ENCODE measurements at regions not wholly inside any gene's neighbourhood (a gene's known extent, or its start where the extent isn't known, plus 50 kb on each side); places are given as distances from the start of the nearest gene placed in this dataset.

DNA sequence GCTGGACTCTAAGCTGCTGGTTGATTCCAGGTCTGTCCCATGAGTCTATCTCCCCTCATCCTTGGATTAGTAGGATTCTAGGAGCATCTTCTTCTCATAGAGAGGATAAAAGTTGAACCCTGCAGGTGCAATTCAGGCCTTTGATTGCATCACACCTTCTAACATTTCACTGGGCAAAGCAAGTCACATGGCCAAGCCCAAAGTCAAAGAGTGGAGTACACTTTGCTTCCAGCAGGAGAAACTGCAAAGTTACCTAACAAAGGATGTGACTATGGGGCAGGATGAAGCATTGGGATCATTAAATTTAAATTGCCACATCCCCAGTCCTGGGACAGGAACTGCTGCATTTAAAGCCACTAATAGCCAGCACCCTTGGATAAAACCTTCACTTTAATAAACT, 51.0 kb upstream of the EGFLAM start:
- DNase-seq, result no peak

DNA sequence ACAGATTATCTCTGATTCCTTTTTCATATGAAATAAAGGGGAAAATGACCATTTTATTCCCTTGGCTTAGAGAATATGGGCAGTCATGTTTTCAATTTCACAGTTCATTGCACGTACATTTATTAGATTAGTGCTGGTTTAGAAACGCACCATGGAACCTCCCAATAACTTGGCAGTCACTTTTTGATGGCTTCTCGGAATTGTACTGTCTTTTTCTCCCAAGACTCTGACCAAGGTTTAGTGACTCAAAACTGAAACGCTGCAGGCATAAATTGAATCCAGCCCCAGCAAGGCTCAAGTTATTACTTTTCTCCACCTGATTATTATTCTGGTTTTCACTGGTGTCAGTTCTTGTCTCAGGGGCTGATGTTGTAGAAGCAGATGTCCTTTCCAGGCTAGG, 55.6 kb upstream of the EGFLAM start:
- no peak for DNase-seq

DNA sequence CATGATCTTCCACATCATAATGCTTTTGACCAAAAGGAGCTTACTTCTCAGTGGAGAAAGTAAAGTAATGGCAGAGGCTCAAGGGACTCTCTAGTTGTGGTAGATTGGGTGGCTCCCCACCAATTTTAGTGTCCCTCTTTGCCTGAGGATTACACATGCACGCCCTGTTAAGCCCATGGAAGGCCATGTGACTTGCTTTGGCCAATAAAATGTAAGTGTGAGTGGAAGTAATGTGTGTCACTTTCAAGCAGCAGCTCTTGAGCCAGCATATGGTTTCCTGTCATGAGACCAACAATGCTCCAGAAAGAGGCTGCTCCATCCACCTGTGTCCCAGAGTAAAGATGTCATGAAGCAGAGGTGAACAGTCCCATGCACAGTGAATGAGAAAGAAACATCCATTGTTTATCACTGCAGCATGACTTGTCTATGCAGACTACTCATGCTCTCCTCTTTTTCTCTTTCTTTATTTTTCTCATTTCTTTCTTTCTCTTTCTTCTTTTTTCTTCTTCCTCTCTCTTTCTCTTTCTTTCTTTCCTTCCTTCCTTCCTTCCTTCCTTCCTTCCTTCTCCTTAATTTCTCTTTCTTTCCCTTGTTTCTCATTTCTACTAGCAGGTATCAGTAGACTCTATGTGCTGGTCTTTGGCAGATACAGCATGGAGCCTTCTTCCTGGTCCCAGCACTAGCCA, 57.3 kb upstream of the EGFLAM start:
- no peak for DNase-seq

DNA sequence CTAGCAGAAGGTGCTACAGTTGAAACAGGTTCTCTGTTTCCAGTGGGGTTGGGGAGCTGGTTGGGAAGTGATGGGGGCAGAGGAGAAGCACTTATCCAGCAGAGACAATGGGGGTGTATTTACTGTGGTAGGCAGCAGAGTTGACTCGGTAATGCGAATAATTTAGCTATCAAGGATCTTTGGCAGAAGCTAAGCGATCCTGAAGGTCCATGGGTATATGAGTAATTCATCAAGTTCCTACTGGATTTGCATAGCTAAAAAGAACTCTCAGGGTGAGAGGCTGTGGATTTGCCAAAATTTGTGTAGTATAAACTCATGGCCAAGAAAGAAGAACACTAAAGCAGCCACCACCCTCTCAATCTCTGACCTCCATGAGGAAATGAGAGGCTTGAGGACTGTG, 61.2 kb upstream of the EGFLAM start:
- DNase-seq, result no peak

DNA sequence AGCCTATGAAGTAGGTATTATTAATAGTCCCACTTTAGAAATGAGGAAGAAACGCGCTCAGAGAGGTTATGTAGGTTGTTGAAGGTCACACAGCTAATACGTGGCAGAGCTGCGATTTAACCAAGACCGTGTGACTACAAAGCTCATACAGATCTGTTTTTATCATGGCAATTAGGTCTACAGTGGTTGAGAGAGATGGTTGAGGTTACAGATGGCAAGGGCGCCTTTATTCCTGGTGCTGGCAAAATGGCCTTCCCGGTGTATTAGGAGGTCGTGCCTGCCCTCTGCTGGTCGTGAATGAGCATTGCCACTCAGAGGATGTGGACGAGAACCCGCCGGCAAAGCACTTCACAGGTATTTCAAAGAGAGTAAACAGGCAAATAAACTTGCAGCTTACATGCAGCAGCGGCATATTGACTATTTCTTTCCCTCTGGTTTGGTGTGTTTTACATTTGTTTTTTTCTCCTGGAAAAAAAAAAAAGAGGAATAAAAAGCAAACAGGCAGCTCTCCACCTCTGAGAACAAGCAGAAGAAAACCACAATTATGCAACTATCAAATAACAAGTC, 65.3 kb upstream of the EGFLAM start:
- DNase-seq, result peak; percentile 36

DNA sequence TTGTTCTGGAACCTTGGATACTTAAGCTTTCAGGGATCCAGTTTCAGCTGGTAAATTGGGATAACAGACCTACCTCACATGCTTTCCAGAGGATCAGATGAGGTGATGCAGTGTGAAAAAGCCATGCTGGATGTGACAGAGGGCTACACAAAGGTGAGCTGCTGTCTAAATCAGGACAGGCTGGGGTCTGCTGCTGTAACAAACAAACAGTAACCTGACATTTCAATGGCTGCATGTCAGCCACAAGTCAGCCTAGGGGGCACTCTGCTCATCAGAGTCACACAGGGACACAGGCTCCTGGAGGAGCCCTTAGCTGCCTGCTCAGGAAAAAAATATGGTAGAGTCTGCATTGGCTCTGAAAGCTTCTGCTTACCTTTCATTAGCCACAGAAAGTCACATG, 66.7 kb upstream of the EGFLAM start:
- DNase-seq, result no peak

DNA sequence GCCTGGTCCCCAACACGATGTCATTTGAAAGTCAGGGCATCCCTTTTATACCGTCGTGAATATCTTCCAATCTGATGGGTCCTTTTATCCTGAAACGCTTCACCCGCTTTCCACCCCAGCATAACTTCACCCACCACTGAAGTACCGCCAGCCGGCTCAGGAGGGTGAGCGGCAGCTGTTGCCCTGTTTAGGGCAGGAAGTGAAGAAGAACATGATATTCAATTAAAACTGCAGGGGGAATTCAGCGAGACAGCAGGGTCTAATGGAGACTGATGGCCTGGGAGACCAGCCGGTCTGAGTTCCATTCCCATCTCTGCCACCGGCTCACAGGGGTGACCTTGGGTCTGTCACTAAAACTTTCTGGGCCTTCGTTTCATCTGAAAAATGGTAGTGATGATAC, 68.2 kb upstream of the EGFLAM start:
- no peak for DNase-seq

DNA sequence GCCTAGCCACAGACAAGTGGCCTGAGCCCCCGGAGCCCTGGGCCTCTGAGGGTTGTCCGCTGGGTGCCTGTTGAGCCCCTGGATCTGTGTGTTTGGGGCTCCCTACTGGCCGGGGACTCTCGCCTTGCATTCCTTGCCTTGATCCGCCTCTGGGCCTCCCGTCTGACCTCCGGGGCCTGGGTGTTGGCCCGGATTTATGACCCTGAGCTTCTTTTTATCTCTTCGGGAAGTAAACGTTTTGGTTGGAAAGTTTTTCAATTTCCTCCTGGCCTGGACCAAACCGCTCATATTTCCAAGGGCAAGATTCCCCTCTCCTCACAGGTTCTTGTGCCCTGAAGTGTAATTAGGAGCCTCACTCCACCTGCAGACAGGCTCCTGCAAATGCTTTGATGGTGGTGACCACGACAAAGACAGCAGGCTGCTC, 69.3 kb upstream of the EGFLAM start:
- DNase-seq, result no peak

DNA sequence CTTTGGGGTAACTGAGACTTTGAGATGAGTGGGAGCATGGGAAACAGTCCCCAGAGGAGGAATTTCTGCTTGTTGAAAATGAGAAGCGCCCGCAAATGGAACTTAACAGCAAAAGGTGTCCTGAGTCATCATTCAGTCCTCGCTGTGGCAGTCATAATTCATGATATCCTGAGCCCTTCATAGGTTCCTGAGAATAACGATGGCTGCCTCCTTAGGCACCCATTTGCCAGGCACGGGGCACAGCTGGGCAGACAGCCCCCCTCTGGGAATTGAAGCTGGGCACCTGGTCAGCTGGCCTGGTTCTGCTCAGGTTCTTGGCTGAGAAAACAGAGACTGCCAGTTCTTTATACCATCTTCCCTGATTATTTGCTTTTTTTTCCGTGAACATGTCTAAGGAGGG, 69.8 kb upstream of the EGFLAM start:
- no peak for DNase-seq

DNA sequence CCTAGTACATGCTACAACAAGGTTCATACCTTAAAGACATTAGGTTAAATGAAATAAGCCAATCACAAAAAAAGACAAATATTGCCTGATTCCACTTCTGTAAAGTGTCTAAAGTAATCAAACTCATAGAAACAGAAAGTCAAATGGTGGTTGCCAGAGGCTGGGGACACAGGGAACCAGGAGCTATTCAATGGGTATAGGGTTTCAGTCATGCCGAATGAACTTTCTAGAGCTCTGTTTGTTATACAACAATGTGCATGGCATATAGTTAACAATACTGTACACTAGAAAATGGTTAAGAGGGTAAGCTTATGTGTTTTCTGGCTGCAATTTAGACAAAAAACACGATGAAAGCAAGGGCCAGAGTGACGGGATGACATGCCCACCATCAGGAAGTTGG, 70.8 kb upstream of the EGFLAM start:
- no peak for DNase-seq

DNA sequence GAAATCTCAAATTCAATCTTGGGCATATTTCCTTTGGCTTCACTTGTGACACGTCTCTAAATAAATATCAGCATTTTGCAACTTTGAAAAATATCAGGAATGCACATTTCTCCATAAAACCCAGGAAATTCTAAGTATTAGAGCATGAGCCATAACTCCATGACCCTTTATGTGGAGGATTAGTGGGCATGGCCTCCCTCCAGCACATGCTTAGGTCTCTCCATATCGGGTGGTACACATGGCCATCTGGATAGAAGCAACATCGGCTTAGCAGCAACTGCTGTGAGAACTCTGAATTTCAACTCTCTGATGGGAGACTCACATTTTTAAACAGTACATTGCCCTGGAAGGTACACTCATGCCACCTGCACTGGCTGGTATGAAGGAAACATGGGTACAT, 73.7 kb upstream of the EGFLAM start:
- DNase-seq, result no peak

DNA sequence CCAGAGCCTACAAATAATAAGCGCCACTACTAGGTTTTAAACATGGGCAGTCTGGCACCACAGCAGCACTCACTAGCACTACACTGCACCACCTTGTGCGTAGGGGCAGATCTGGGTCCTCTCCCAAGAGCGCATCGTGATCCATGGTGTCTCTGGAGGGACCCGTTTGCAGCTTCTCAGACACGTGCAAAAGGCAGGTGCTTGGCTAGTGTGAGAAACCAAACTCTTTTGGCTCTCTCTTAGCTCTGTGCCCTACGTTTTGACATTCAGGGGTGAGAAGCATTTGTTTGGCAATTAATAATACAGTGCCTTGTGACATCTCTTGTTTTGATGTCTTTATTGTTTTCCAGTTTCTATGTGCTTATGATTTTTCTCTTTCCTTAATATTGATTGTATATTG, 75.4 kb upstream of the EGFLAM start:
- DNase-seq, result no peak

DNA sequence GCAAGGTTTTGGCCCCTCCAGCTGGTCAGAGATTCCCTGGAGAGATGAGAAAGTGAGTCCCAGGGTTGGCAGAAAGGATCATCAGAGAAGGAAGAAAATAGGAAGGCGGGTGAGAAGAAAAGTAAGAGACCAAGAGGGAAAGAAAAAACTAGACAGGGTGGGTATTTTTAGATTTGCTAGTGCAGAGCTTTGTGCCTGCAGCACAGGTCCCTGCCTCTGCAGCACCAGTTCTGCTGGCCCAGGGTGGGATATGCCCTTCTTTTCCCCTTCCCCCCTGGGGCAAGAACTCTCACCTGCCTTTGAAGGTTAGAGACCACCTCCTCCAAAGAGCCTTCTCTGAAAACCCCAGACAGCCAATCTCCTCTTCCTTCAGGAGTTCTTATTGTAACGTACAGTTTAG, 90.3 kb upstream of the EGFLAM start:
- DNase-seq, result no peak

DNA sequence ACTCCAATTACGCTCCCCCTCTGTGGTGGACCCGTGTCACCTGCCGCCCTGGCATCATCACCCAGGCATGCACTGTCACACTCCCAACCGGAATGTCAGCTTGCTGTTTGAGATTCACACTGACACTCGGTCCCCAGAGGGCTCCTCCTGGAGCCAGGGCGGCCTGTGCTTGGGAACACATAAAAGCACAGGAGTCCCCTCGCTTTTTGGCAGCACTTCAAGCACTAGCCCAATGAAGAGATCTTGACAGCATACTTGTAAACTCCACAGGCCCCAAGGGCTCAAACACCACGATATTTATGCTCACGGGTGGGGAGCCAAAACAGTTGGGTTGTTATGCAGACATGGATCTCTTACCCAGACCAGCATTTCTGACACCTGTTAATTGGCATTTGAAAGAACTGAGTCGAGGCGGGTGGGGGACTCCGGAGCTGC, 90.8 kb upstream of the EGFLAM start:
- DNase-seq, result no peak

DNA sequence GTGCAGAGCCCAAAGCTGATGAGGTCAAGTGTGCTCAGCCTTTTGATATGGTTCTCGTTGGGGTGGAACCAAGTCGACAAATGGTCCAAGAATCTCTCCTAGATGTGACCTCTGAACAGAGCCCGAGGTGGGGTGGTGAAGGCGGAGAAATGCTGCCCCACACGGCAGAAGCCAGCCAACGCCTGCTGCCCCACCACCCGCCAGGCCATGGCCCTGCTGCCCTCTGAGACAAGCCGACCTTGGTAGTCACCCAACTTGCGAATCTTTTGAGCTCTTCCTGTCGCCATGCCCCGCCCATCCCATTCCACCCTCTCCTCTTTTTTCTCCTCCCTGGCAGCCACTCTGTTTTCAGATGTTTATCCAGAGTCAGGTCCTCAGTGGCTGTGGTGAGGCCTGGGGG, 91.5 kb upstream of the EGFLAM start:
- no peak for DNase-seq

DNA sequence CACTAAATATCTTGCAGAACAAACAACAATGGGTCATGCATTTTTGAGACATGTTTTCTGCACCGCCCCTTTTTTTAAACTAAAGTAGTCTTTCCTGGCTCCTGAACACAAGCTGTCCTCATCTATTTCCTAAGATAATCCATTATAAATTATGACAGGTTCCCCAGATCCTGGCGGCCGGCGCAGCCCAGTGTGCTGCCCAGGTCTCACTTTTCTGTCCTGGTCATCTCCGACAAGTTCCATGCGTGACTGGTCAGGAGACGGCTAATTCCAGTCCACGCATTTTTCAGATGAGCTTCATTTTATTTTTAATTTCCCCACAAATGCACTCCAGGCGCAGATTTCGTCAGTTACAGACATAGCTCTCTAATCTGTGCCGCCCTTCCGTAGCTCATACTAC, 92.9 kb upstream of the EGFLAM start:
- DNase-seq, result no peak

DNA sequence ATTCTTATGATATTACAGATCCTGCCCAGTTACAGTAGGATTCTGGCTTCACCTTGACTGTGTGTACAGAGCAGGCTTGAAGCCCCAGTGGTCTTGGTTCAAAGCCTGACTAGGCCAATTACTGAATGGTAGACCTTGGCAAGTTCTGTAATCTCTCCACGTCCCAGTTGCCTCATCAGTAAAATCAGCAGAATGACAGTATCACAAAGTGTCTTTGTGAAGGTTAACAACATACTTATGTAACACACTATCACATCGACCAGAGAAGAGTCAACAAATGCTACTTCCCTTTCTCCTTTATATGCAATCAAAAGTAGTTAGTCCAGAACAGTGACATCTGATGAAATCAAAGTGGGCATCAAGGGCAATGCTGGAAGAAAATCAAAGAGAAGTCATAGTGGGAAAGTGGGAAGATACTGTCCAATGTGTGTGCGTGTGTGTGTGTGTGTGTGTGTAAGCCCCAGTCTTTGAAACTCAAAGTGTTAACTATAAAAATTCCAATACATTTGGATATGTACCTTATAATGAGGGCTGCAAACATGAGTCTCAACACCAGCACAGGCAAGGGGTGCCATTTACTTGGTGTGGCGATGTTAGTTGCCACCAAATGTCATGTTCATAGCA, 93.5 kb upstream of the EGFLAM start:
- DNase-seq, result no peak

DNA sequence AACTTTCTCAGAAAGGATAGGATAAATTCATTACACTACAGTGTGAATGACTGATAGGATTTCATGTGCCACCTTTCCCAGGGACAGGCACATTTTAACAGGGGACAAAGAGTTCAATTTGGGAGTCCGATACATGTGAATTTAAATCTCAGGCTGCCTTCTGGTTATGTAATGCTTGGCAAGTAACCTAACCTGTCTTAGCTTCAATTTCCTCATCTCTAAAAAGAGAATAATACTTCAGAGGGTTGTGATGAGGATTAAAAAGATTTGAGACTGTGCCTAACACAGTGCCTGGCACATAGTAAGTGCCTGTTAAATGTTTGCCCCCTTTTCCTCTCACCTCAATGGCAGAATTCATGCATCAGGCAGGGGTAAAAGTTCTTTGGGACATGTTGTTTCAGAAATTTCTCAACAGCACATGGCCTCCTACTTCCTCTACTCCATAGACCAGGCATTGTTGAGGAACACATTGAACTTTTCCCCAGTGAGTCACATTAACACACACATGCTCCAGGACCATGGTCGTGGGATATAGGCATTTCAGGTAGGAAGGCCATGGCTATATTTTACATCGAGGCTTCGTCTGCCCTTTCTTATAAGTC, 94.6 kb upstream of the EGFLAM start:
- no peak for DNase-seq

DNA sequence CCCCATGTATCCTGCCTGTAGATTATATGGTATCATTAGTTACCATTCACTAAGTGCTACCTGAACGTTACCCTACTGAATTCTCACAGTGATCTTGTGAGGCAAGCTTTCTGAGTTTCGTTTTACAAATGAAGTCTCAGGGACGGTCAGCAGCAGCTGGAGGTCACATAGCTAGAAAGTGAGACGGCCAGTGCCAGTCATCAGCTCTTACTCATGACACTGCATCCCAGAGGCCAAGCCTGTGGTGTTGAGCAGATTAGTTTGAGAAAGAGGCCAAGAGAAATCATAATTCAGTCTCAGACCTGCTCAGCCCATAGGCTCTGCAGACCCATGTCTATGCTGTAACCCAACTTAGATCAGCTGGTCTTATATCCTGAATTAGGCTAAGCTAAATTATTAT, 95.7 kb upstream of the EGFLAM start:
- no peak for DNase-seq

DNA sequence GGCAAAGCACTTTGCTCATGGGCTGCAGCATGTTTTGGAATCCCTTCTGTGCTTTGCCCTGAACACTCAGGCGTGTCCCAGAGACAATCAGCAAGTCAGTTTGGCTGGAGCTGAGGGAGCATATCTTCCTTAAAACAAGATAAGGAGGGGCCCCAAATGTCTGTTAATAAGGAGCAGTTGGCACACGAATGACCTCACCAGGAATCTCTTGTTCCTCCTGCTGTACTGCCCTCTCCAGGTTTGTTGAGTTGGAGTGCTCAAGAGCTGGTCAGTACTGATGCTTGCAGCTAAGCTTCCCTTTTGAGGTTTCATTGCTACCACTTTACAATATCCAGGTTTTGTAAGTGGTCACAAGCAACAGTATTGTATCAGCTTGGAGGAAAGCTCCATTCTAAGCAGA, 101.3 kb upstream of the EGFLAM start:
- no peak for DNase-seq

DNA sequence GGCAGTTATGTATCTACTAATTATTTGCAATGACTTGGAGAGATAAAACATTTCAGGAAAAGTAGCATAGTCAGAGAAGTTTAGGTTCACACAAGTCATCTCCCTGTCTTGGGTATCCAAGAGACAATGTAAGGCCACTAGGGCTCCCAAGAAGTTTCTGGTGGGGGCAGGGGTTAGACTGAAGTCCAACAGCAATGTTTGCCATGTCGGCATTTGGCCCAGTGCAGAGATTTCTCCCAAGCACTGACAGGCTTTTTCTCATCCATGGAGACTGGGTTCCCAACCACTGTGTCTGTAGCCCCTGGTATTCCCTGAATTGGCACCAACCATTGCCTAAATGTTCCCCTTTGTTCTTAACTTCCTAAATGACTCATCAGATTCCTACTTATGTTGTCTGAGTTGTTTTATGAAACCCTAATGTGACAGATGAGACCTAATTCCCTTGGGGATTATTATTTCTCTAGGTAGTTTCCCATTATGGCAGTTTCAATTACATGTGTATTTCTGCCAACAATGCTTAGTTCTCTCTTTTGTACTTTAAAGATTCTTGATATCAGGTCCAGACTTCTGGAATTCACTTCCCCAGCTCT, 103.6 kb upstream of the EGFLAM start:
- DNase-seq, result no peak

DNA sequence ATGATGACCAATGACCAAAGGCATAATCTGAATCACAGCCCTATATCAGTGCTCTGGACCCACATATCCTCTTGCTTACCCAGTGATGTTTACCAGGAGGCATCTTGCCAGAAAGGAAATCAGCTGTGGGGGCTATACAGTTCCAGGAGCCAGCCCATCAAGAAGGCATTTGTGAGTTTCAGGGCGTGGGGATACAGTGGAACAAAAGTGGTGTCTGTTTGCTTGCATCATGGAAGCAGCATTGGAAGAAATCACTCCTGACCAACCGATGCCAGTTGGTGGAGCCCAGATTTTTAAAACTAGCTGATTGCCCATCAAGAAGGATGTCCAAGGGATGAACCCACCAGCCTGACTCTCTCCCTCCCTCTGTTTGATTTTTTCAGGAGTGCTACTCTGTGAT, 106.5 kb upstream of the EGFLAM start:
- DNase-seq, result no peak

DNA sequence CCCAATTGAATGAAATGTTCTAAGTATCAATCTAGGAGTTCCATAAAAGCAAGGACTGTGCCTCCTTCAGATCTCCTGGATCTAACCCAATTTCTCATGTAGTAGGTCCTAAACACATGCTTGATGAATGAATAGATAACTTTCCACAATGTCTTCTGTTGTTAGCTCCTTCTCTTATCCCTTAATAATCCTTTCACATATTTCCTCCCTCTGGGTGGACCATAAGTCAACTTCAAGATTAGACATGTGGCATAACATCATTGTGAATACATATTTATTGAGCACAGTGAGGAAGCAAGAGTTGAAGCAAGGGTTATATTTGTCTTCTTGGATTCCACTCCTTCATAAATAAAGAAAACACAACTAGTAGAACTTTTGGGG, 108.6 kb upstream of the EGFLAM start:
- no peak for DNase-seq

DNA sequence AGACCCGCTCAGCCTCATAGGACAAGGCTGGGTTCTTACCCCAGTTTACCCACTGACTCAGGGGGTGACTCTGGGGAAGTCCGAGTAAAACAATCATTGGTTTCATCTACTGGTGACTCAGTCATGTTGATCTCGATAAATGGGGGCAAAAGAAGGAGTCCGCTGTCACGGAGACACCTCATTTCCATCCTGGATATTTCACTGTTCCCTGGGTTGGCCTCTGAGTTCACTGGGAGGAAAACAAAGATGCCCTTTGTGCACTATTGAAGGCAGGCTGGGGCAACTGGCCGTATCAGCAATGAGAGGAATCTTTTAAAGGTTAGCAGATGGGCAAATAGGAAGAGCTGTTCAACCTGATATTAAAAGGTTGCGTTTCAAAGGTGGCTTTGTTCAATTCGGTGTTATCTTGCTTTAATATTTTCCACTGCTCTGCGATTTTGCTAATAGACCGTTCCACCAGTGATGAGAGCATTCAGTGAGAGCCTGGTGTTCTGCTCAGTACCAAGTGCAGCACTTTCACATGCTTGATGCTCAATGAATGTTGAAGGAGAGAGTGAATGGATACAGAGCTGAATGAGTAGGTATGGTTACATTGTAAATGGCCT, 110.2 kb upstream of the EGFLAM start:
- DNase-seq, result no peak

Measured in NCI-H1436 (cell line).